PC-9 (cell line): ENCODE measurements at regions not wholly inside any gene's neighbourhood (a gene's known extent, or its start where the extent isn't known, plus 50 kb on each side); places are given as distances from the start of the nearest gene placed in this dataset.

Source experiments
- BruUV-seq: library from RNA; stranded (reverse); fragments of 400-500 nt; replicated peaks from 2 replicates; lab custom pipeline; 2021; lab: Mats Ljungman, UMichigan
- CTCF ChIA-PET: fragments of 300-600 bp; sonication (Branson Sonifier 250); formaldehyde crosslinking; loops from one replicate; lab custom pipeline; 2022; ENCODE audit warnings: antibody characterized with exemption; lab: Charles Lee
- POLR2A ChIA-PET: fragments of 300-600 bp; sonication (Branson Sonifier 250); formaldehyde crosslinking; loops from one replicate; lab custom pipeline; 2022; ENCODE audit warnings: antibody characterized with exemption; ENCODE audit not compliant: unreplicated experiment; lab: Charles Lee
- DNase-seq, 2 experiments: peaks; one replicate each; pipeline versions ENCODE4 v3.0.0 to v3.0.0-alpha.2; 2015 to 2022; ENCODE audit warnings: mixed read lengths in 1 of 2
- H2AFZ ChIP-seq: fragments of 200-600 bp; sonication (generic); 2 replicates; pipeline ENCODE4 v1.8.1; 2017; ENCODE audit warnings: antibody characterized with exemption
- H3F3A ChIP-seq: fragments of 200-600 bp; sonication (generic); 2 replicates; pipeline ENCODE4 v1.8.1; 2017; ENCODE audit warnings: antibody characterized with exemption, mild to moderate bottlenecking, low read depth; ENCODE audit not compliant: insufficient read depth
- H3K27ac ChIP-seq: fragments of 200-600 bp; sonication (generic); 2 replicates; pipeline ENCODE4 v1.6.1; 2016; ENCODE audit warnings: mixed run types
- H3K27me3 ChIP-seq: fragments of 200-600 bp; sonication (generic); 2 replicates; pipeline ENCODE4 v1.6.1; 2016; ENCODE audit warnings: low read depth, mixed run types; ENCODE audit not compliant: insufficient read depth
- H3K36me3 ChIP-seq: fragments of 200-600 bp; sonication (generic); 2 replicates; pipeline ENCODE4 v1.6.1; 2016; ENCODE audit warnings: low read depth, mixed run types
- H3K4me1 ChIP-seq: fragments of 200-600 bp; sonication (generic); replicated peaks from 2 replicates; pipeline ENCODE4 v1.6.1; 2016; ENCODE audit warnings: mixed run types; ENCODE audit not compliant: insufficient read depth
- H3K4me2 ChIP-seq: fragments of 200-600 bp; sonication (generic); 2 replicates; pipeline ENCODE4 v1.6.1; 2017; ENCODE audit warnings: mixed run types
- H3K4me3 ChIP-seq: fragments of 200-600 bp; sonication (generic); 2 replicates; pipeline ENCODE4 v1.6.1; 2016; ENCODE audit warnings: mixed run types
- H3K79me2 ChIP-seq: fragments of 200-600 bp; sonication (generic); 2 replicates; pipeline ENCODE4 v1.6.1; 2017; ENCODE audit warnings: low read depth, mixed run types
- H3K9me2 ChIP-seq: fragments of 200-600 bp; sonication (generic); 2 replicates; pipeline ENCODE4 v1.8.1; 2017; ENCODE audit warnings: mild to moderate bottlenecking; ENCODE audit not compliant: insufficient read depth
- H3K9me3 ChIP-seq: fragments of 200-600 bp; sonication (generic); 2 replicates; pipeline ENCODE4 v1.8.1; 2016; ENCODE audit warnings: low read depth; ENCODE audit not compliant: insufficient read depth
- H4K20me1 ChIP-seq: fragments of 200-600 bp; sonication (generic); 2 replicates; pipeline ENCODE4 v1.8.1; 2017; ENCODE audit not compliant: insufficient read depth
- CTCF ChIP-seq: fragments of 200-600 bp; sonication (generic); conservative IDR thresholded peaks from 2 replicates; pipeline ENCODE4 v1.6.1; 2017; ENCODE audit warnings: mixed run types, antibody characterized with exemption, mild to moderate bottlenecking, moderate library complexity
- EZH2 ChIP-seq: fragments of 200-600 bp; sonication (generic); IDR thresholded peaks from 2 replicates; pipeline ENCODE4 v1.8.0; 2017; ENCODE audit warnings: antibody characterized with exemption, low read depth
- intact Hi-C: fragments of 100-400 bp; cut with micrococcal nuclease; formaldehyde crosslinking; loops from one replicate; pipeline ENCODE4 v1.10.0; 2022; ENCODE audit not compliant: unreplicated experiment

- no peak for TF ChIP-seq CTCF
- TF ChIP-seq EZH2, result no peak
- Histone ChIP-seq H3K9me3 (no peaks in the 10 kb centered on the region), H3K27me3 (no peaks in the 10 kb centered on the region), H2AFZ (no peak overlapping the region), H3K4me3 (no peak overlapping the region), H3K79me2 (no peaks in the 10 kb centered on the region), H3K4me1 (no peaks in the 10 kb centered on the region), H3F3A (no peaks in the 10 kb centered on the region), H3K27ac (no peak overlapping the region), H3K36me3 (no peaks in the 10 kb centered on the region), H3K4me2 (no peak overlapping the region), H3K9me2 (no peaks in the 10 kb centered on the region), H4K20me1 (no peaks in the 10 kb centered on the region)
- intact Hi-C loops, result no loop called here
- no peak for DNase-seq
- ChIA-PET POLR2A (no interaction called here), CTCF (no interaction called here)
- no TSS peak for BruUV-seq
Observed at GRCh38 chr2:81436256-81436655, 1131.7 kb upstream of the LRRTM1 start.

GRCh38 chr2:81412681-81413080, 1108.1 kb upstream of the LRRTM1 start:
- BruUV-seq, result no TSS peak
- TF ChIP-seq EZH2 (no peak), CTCF (no peak)
- Histone ChIP-seq H3K4me3 (no peak overlapping the region), H3F3A (no peaks in the 10 kb centered on the region), H4K20me1 (no peaks in the 10 kb centered on the region), H3K36me3 (no peaks in the 10 kb centered on the region), H3K9me3 (no peaks in the 10 kb centered on the region), H3K4me1 (no peaks in the 10 kb centered on the region), H3K4me2 (no peak overlapping the region), H3K27me3 (no peaks in the 10 kb centered on the region), H3K27ac (no peak overlapping the region), H2AFZ (no peak overlapping the region), H3K79me2 (no peaks in the 10 kb centered on the region), H3K9me2 (no peaks in the 10 kb centered on the region)
- intact Hi-C loops, result no loop called here
- DNase-seq, result no peak
- CTCF ChIA-PET, result no interaction called here
- POLR2A ChIA-PET, result no interaction called here

- no peaks in the 10 kb centered on the region for H3K9me2 ChIP-seq
- BruUV-seq, result no TSS peak
- intact Hi-C loops, result no loop called here
- ChIA-PET CTCF (no interaction called here), POLR2A (no interaction called here)
- no peak overlapping the region for H3K27ac ChIP-seq
- H2AFZ ChIP-seq, result no peak overlapping the region
- no peaks in the 10 kb centered on the region for H3K79me2 ChIP-seq
- TF ChIP-seq EZH2 (no peak), CTCF (no peak)
- H4K20me1 ChIP-seq, result no peaks in the 10 kb centered on the region
- no peak overlapping the region for H3K4me3 ChIP-seq
- no peaks in the 10 kb centered on the region for H3F3A ChIP-seq
- no peaks in the 10 kb centered on the region for H3K36me3 ChIP-seq
- DNase-seq, result no peak
- no peaks in the 10 kb centered on the region for H3K4me1 ChIP-seq
- H3K27me3 ChIP-seq, result no peaks in the 10 kb centered on the region
- H3K9me3 ChIP-seq, result no peaks in the 10 kb centered on the region
- no peak overlapping the region for H3K4me2 ChIP-seq
Observed at GRCh38 chr2:81403508-81403907, 1099.0 kb upstream of the LRRTM1 start.
